Heart right ventricle (tissue), 16 donors: ENCODE measurements at regions not wholly inside any gene's neighbourhood (a gene's known extent, or its start where the extent isn't known, plus 50 kb on each side); places are given as distances from the start of the nearest gene placed in this dataset.

Experiments used
- ATAC-seq, 8 donors: fragments of 200-7000 bp; cut with Tn5 transposase; one replicate each; pipeline ENCODE4 v1.9.1; 2020; ENCODE audit warnings: mild to moderate bottlenecking in 8 of 8, moderate library complexity in 8 of 8, moderate number of reproducible peaks in 1 of 8
- DNase-seq, 2 donors: peaks; one replicate each; pipeline ENCODE4 v3.0.0-alpha.2; 2020
- H3K27ac ChIP-seq, 10 donors: fragments of 200-600 bp; sonication (generic) in 2 of 10; one replicate each; pipeline versions ENCODE4 v1.5.0 to v1.8.0; 2020 to 2022; ENCODE audit warnings: mild to moderate bottlenecking in 3 of 10
- H3K27me3 ChIP-seq, 7 donors: fragments of 200-600 bp; one replicate each; pipeline ENCODE4 v1.8.0; 2021 to 2022; ENCODE audit warnings: mild to moderate bottlenecking in 2 of 7
- H3K36me3 ChIP-seq, 9 donors: fragments of 200-600 bp; sonication (generic) in 1 of 9; one replicate each; pipeline versions ENCODE4 v1.5.0 to v1.8.0; 2020 to 2022; ENCODE audit warnings: mild to moderate bottlenecking in 2 of 9
- H3K4me1 ChIP-seq, 9 donors: fragments of 200-600 bp; sonication (generic) in 1 of 9; one replicate each; pipeline versions ENCODE4 v1.5.0 to v1.8.0; 2020 to 2022; ENCODE audit warnings: mild to moderate bottlenecking in 4 of 9
- H3K4me3 ChIP-seq, 10 donors: fragments of 200-600 bp; sonication (generic) in 2 of 10; one replicate each; pipeline versions ENCODE4 v1.5.0 to v1.8.0; 2020 to 2022; ENCODE audit warnings: mild to moderate bottlenecking in 7 of 10, moderate library complexity in 2 of 10
- H3K9me3 ChIP-seq, 11 donors: fragments of 200-600 bp in 10 of 11; sonication (generic) in 2 of 11; one replicate each; pipeline versions ENCODE4 v1.5.0 to v1.8.0; 2013 to 2022; ENCODE audit warnings: mild to moderate bottlenecking in 2 of 11, control low read depth in 1 of 11, moderate library complexity in 1 of 11
- WGBS, 2 donors: extraction: QIAGEN DNeasy Blood & Tissue Kit; methylation state at CpG; one replicate each; pipeline ENCODE4 v1.1.7; 2013; ENCODE audit warnings: inconsistent platforms in 1 of 2; 5-methylcytosine and 5-hydroxymethylcytosine counted together
- intact Hi-C, 10 donors: fragments of 100-400 bp; cut with DNase I; formaldehyde crosslinking; loops; one replicate each; pipeline versions ENCODE4 v1.11.1 to v1.14.2; 2022
- TF ChIP-seq, protein P1 (sequence below), 9 donors: fragments of 200-600 bp; sonication (generic) in 2 of 9; IDR thresholded peaks; one replicate each; pipeline versions ENCODE4 v1.5.0 to v1.8.0; 2021 to 2022; ENCODE audit warnings: antibody characterized with exemption in 9 of 9, mild to moderate bottlenecking in 5 of 9, moderate library complexity in 1 of 9
- donor health status: Arrhythmogenic right ventricular cardiomyopathy.
- donor health status: ischemic (EF 13 %, LVEDD 7.1; RV severe dilation, severe dysfunction).
- donor health status: healthy with polysubstance abuse.
- donor health status: DM: no; HTN: yes; CAD: no.
- donor health status: DM: no; HTN: no; CAD: no.
- donor health status: ischemic (EF 25% LVEDD 6.9; RV normal size, moderate dysfunction).
- donor health status: ischemic (EF 25% LVEDD 5.7; RV mildly dilated, moderate dysfunction).
- donor health status: healthy.
- donor health status: DM: yes; HTN: yes; CAD: no.
- donor health status: Ischemic cardiomyopathy.
- donor health status: ischemic (EF 35%, LVEDD 5.7; RV mildly dilated, moderate dysfunction).
- donor health status: nonischemic (EF 11% LVEDD 7.7; RV severe dilation, severe dysfunction).
- donor health status: DM: yes; HTN: yes; CAD: no.
- donor health status: PGD.
- donor health status: ischemic (EF 29% LVEDD 5.4; RV normal size, mild dysfunction).
- donor health status: nonischemic (EF 23%, LVEDD 6.1; RV moderate dilation, normal function).

DNA sequence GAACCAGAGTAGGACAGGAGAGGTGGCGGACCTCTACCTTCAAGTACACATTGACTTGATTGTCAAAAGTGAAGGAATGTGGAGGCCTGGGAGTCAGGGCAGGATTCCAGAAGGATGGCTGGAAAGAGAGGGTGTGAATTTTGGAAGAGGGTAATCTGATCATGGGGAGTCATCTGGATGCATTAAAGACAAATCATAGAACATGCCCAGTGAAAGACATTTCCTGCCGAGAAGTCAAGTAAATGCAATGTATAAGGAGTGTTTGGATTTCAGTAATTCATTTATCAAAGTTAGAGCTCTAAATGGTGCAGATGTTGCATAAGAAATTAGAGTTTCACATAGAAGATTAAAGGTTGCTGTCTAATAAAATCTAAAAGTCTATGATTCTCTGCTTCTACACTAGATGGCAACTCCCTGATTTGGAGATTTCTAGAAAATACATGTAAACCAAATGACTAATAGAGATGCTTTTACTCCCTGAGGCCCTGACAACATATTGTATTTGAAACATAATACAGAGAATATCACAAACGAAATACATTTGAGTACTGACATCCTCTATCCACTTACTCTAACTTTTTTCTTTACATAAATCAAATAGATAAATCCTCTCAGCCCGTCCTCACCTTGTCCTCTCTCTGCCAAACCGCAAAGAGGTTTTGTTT is 91.3 kb downstream of the KCNA5 start:
- no peak for ATAC-seq
- TF ChIP-seq, protein P1, sequence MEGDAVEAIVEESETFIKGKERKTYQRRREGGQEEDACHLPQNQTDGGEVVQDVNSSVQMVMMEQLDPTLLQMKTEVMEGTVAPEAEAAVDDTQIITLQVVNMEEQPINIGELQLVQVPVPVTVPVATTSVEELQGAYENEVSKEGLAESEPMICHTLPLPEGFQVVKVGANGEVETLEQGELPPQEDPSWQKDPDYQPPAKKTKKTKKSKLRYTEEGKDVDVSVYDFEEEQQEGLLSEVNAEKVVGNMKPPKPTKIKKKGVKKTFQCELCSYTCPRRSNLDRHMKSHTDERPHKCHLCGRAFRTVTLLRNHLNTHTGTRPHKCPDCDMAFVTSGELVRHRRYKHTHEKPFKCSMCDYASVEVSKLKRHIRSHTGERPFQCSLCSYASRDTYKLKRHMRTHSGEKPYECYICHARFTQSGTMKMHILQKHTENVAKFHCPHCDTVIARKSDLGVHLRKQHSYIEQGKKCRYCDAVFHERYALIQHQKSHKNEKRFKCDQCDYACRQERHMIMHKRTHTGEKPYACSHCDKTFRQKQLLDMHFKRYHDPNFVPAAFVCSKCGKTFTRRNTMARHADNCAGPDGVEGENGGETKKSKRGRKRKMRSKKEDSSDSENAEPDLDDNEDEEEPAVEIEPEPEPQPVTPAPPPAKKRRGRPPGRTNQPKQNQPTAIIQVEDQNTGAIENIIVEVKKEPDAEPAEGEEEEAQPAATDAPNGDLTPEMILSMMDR (IDR thresholded peaks at IDR 0.05), result no peak

GRCh38 chr12:5138256-5138655 is 94.6 kb downstream of the KCNA5 start:
- TF ChIP-seq, protein P1 (IDR thresholded peaks at IDR 0.05), result no peak
- H3K36me3 ChIP-seq, result no peaks in the 10 kb centered on the region
- H3K27me3 ChIP-seq, result peaks cover 0 to 24% (median 15%) of the 10 kb centered on the region in 7 donors
- H3K9me3 ChIP-seq, result peaks cover 0 to 18% (median 0%) of the 10 kb centered on the region in 11 donors
- H3K4me1 ChIP-seq, result no peaks in the 10 kb centered on the region
- no peak overlapping the region for H3K4me3 ChIP-seq
- intact Hi-C loops, result no loop called here
- DNase-seq (no peak), ATAC-seq (no peak)
- 85 to 86% methylated on average over 7 of the region's 7 CpGs for WGBS, 2 donors
- no peak overlapping the region for H3K27ac ChIP-seq

More for the DNA sequence above, 91.3 kb downstream of the KCNA5 start:
- no peaks in the 10 kb centered on the region for H3K4me1 ChIP-seq
- H3K4me3 ChIP-seq, result no peak overlapping the region
- no peak overlapping the region for H3K27ac ChIP-seq
- H3K27me3 ChIP-seq, result peaks cover 0 to 47% (median 15%) of the 10 kb centered on the region in 7 donors
- intact Hi-C loops, result no loop called here
- no peaks in the 10 kb centered on the region for H3K36me3 ChIP-seq
- DNase-seq, result no peak
- H3K9me3 ChIP-seq, result peaks cover 0 to 10% (median 0%) of the 10 kb centered on the region in 11 donors
- WGBS, 2 donors, result 67 to 81% methylated on average over 5 of the region's 5 CpGs

DNA sequence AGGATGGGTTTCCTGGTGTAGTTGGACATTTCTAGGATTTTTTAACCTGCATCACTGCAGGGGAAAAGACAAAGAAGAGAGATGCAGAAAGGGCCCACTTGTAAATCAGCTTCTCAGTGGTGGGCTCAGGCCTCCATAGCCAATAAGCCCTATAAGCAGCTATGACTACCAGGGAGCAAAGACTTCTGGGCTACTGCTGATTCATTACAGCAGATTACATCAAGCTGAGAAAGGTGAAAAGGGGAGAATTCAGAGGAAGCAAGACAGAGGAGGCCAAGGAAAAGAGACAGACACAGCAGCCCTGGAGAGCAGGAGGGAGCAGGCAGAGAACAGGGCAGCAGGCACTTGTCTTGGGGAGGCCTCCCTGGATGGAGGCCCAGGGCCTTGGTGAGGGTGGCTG is 95.2 kb downstream of the KCNA5 start:
- ATAC-seq (no peak), DNase-seq (no peak)
- no peak overlapping the region for H3K27ac ChIP-seq
- intact Hi-C loops, result no loop called here
- peaks cover 0 to 18% (median 0%) of the 10 kb centered on the region in 11 donors for H3K9me3 ChIP-seq
- peaks cover 0 to 27% (median 14%) of the 10 kb centered on the region in 7 donors for H3K27me3 ChIP-seq
- TF ChIP-seq, protein P1 (IDR thresholded peaks at IDR 0.05), result no peak
- no peak overlapping the region for H3K4me3 ChIP-seq
- H3K4me1 ChIP-seq, result no peaks in the 10 kb centered on the region
- H3K36me3 ChIP-seq, result no peaks in the 10 kb centered on the region

GRCh38 chr12:5139751-5140150 is 96.1 kb downstream of the KCNA5 start:
- Histone ChIP-seq H3K27me3 (peaks cover 0 to 21% (median 10%) of the 10 kb centered on the region in 7 donors), H3K36me3 (no peaks in the 10 kb centered on the region), H3K9me3 (peaks cover 0 to 18% (median 0%) of the 10 kb centered on the region in 11 donors), H3K4me1 (no peaks in the 10 kb centered on the region), H3K27ac (no peak overlapping the region), H3K4me3 (no peak overlapping the region)
- no peak for ATAC-seq
- intact Hi-C loops, result loop anchor here in 1 of 10 donors (10.0 kb wide), 1 partner anchor 1965 kb away; no protein-coding TSS in a partner anchor
- DNase-seq, result no peak
- WGBS, 2 donors, result 88 to 93% methylated on average over 6 of the region's 6 CpGs
- TF ChIP-seq, protein P1 (IDR thresholded peaks at IDR 0.05), result no peak
